SK-N-SH (cell line): ENCODE measurements at regions not wholly inside any gene's neighbourhood (a gene's known extent, or its start where the extent isn't known, plus 50 kb on each side); places are given as distances from the start of the nearest gene placed in this dataset.

Source experiments
- CTCF ChIA-PET: fragments of 300-600, 350-600 bp; formaldehyde crosslinking; extraction: SDS; loops from one replicate; lab custom pipeline; 2021; lab: Yijun Ruan, JAX
- POLR2A ChIA-PET: fragments of 350-600 bp; sonication (Branson Sonifier 250); formaldehyde crosslinking; extraction: SDS; loops from one replicate; lab custom pipeline; 2020; ENCODE audit warnings: antibody characterized with exemption, inconsistent platforms; lab: Yijun Ruan, JAX
- DNase-seq: peaks from one replicate; pipeline ENCODE4 v3.0.0; 2012
- H2AFZ ChIP-seq: fragments of 200-600 bp; sonication (generic); 2 replicates; pipeline ENCODE4 v1.8.1; 2016; ENCODE audit warnings: antibody characterized with exemption, mild to moderate bottlenecking, low read depth
- H3F3A ChIP-seq: fragments of 200-600 bp; sonication (generic); replicated peaks from 2 replicates; pipeline ENCODE3; 2016; ENCODE audit warnings: antibody characterized with exemption, mild to moderate bottlenecking; ENCODE audit not compliant: insufficient read depth
- H3K27ac ChIP-seq, 2 experiments: fragments of 200-500 bp in 1 of 2; fragments of 200-600 bp in 1 of 2; sonication (Bioruptor generic) in 1 of 2; sonication (generic), shearing (Covaris generic) in 1 of 2; 2 replicates each; pipeline versions ENCODE4 v1.5.1 to v1.6.1; 2014 to 2016; ENCODE audit warnings: low read depth in 2 of 2, inconsistent platforms in 1 of 2, low read length in 1 of 2, mild to moderate bottlenecking in 1 of 2, mixed read lengths in 1 of 2
- H3K27me3 ChIP-seq: fragments of 200-600 bp; sonication (generic), shearing (Covaris generic); 2 replicates; pipeline ENCODE4 v1.6.1; 2016; ENCODE audit warnings: mixed run types; ENCODE audit not compliant: insufficient read depth
- H3K36me3 ChIP-seq, 2 experiments: fragments of 200-500 bp in 1 of 2; fragments of 200-600 bp in 1 of 2; sonication (Bioruptor generic) in 1 of 2; sonication (generic) in 1 of 2; replicated peaks in 1 of 2; 2 replicates each; pipeline versions ENCODE3 to v1.5.1; 2014 to 2016; ENCODE audit warnings: low read length in 1 of 2, mild to moderate bottlenecking in 1 of 2; ENCODE audit not compliant: insufficient read depth in 2 of 2, control insufficient read depth in 1 of 2
- H3K4me1 ChIP-seq, 2 experiments: fragments of 200-500 bp in 1 of 2; fragments of 200-600 bp in 1 of 2; sonication (Bioruptor generic) in 1 of 2; sonication (generic), shearing (Covaris generic) in 1 of 2; 2 replicates each; pipeline versions ENCODE4 v1.5.1 to v1.6.1; 2014 to 2016; ENCODE audit warnings: low read depth in 1 of 2, low read length in 1 of 2, mixed run types in 1 of 2; ENCODE audit not compliant: insufficient read depth in 2 of 2, control insufficient read depth in 1 of 2
- H3K4me2 ChIP-seq: fragments of 200-600 bp; sonication (generic), shearing (Covaris generic); 2 replicates; pipeline ENCODE4 v1.6.1; 2017; ENCODE audit warnings: mixed run types
- H3K4me3 ChIP-seq, 2 experiments: fragments of 200-500 bp in 1 of 2; fragments of 200-600 bp in 1 of 2; sonication (Bioruptor generic) in 1 of 2; sonication (generic), shearing (Covaris generic) in 1 of 2; 2 replicates each; pipeline versions ENCODE4 v1.5.1 to v1.8.1; 2014 to 2016; ENCODE audit warnings: low read depth in 2 of 2, inconsistent platforms in 1 of 2, low read length in 1 of 2, mild to moderate bottlenecking in 1 of 2, mixed read lengths in 1 of 2, moderate library complexity in 1 of 2
- H3K79me2 ChIP-seq: fragments of 200-600 bp; sonication (generic); 2 replicates; pipeline ENCODE4 v1.8.1; 2017; ENCODE audit warnings: mild to moderate bottlenecking; ENCODE audit not compliant: insufficient read depth
- H3K9ac ChIP-seq: fragments of 200-600 bp; sonication (generic); 2 replicates; pipeline ENCODE4 v1.6.1; 2017; ENCODE audit warnings: mixed run types
- H3K9me2 ChIP-seq: fragments of 200-600 bp; sonication (generic); 2 replicates; pipeline ENCODE4 v1.6.1; 2017; ENCODE audit warnings: mixed run types
- H3K9me3 ChIP-seq: fragments of 200-600 bp; sonication (generic); 2 replicates; pipeline ENCODE4 v1.6.1; 2017; ENCODE audit warnings: mixed run types, mild to moderate bottlenecking, moderate library complexity
- H4K20me1 ChIP-seq: fragments of 200-600 bp; sonication (generic); 2 replicates; pipeline ENCODE4 v1.6.1; 2017; ENCODE audit warnings: mild to moderate bottlenecking, mixed run types; ENCODE audit not compliant: insufficient read depth
- CTCF ChIP-seq: fragments of 200-600 bp; sonication (generic); IDR thresholded peaks from 2 replicates; pipeline ENCODE4 v1.6.1; 2017; ENCODE audit warnings: antibody characterized with exemption, mild to moderate bottlenecking, moderate library complexity
- ELF1 ChIP-seq: IDR thresholded peaks from 2 replicates; pipeline ENCODE4 v1.4.0; 2012
- EP300 ChIP-seq, 2 experiments: IDR thresholded peaks; 2 replicates each; pipeline versions ENCODE4 v1.4.0 to v1.6.1; 2012; ENCODE audit warnings: borderline replicate concordance in 1 of 2, low read depth in 1 of 2, low read length in 1 of 2
- FOSL2 ChIP-seq: IDR thresholded peaks from 2 replicates; pipeline ENCODE4 v1.4.0; 2012; ENCODE audit warnings: low read depth, mild to moderate bottlenecking, moderate library complexity, borderline replicate concordance
- FOXJ3 ChIP-seq: sonication (generic); formaldehyde crosslinking; IDR thresholded peaks from 2 replicates; pipeline ENCODE4 v1.5.1; 2020; ENCODE audit warnings: mild to moderate bottlenecking, missing genetic modification reagents
- FOXM1 ChIP-seq: IDR thresholded peaks from 2 replicates; pipeline ENCODE4 v1.4.0; 2012; ENCODE audit warnings: low read depth, mild to moderate bottlenecking
- GATA2 ChIP-seq: sonication (generic); formaldehyde crosslinking; IDR thresholded peaks from 2 replicates; pipeline ENCODE4 v1.5.0; 2020; ENCODE audit warnings: mild to moderate bottlenecking, missing genetic modification reagents
- JUND ChIP-seq: IDR thresholded peaks from 2 replicates; pipeline ENCODE4 v1.4.0; 2012
- MXI1 ChIP-seq: IDR thresholded peaks from 2 replicates; pipeline ENCODE4 v1.6.1; 2012; ENCODE audit warnings: mild to moderate bottlenecking, low read depth, low read length, improper control_type of control experiment
- NRF1 ChIP-seq: IDR thresholded peaks from 2 replicates; pipeline ENCODE4 v1.6.1; 2012; ENCODE audit warnings: low read depth, mild to moderate bottlenecking, low read length
- PBX3 ChIP-seq: IDR thresholded peaks from 2 replicates; pipeline ENCODE4; 2012
- RCOR1 ChIP-seq: fragments of 150-350 bp; IDR thresholded peaks from 2 replicates; pipeline ENCODE4 v1.6.1; 2017; ENCODE audit warnings: antibody characterized with exemption, low read length
- RXRA ChIP-seq: IDR thresholded peaks from 2 replicates; pipeline ENCODE4 v1.4.0; 2012; ENCODE audit warnings: low read depth, mild to moderate bottlenecking, borderline replicate concordance
- TCF12 ChIP-seq: IDR thresholded peaks from 2 replicates; pipeline ENCODE4 v1.4.0; 2012
- TEAD4 ChIP-seq: IDR thresholded peaks from 2 replicates; pipeline ENCODE4 v1.4.0; 2012; ENCODE audit warnings: mild to moderate bottlenecking, borderline replicate concordance; ENCODE audit not compliant: insufficient read depth
- YY1 ChIP-seq: IDR thresholded peaks from 2 replicates; pipeline ENCODE4 v1.4.0; 2012; ENCODE audit warnings: low read depth, mild to moderate bottlenecking
- ZBTB33 ChIP-seq: IDR thresholded peaks from 2 replicates; pipeline ENCODE4 v1.4.0; 2012; ENCODE audit warnings: low read depth, borderline replicate concordance
- whole genome bisulfite sequencing: methylation state at CpG from one replicate; pipeline ENCODE4 v1.1.6; 2017; ENCODE audit warnings: low lambda C conversion rate; 5-methylcytosine and 5-hydroxymethylcytosine counted together
- TF ChIP-seq, protein P1 (sequence below): IDR thresholded peaks from 2 replicates; pipeline ENCODE4 v1.4.0; 2012; ENCODE audit warnings: low read depth
- TF ChIP-seq, protein P2 (sequence below): IDR thresholded peaks from 2 replicates; pipeline ENCODE4 v1.6.1; 2012; ENCODE audit warnings: mild to moderate bottlenecking, low read depth, low read length, moderate library complexity

GRCh38 chr11:134585666-134586610, 173.9 kb upstream of the B3GAT1 start:
- Histone ChIP-seq H2AFZ (no peak overlapping the region), H3K27me3 (no peaks in the 10 kb centered on the region), H3K4me1 (peaks cover 0 to 12% of the 10 kb centered on the region in 2 experiments; a peak in 1 of 4 replicates), H3K4me2 (no peak overlapping the region), H3K79me2 (no peaks in the 10 kb centered on the region), H3K9ac (no peak overlapping the region), H3K36me3 (no peaks in the 10 kb centered on the region), H3K27ac (no peak overlapping the region), H3K4me3 (no peak overlapping the region), H3K9me3 (no peaks in the 10 kb centered on the region), H3K9me2 (no peaks in the 10 kb centered on the region), H3F3A (no peaks in the 10 kb centered on the region), H4K20me1 (no peaks in the 10 kb centered on the region)
- WGBS = 24% methylated on average over 12 of the region's 15 CpGs
- POLR2A ChIA-PET = interaction anchor here (0.5 kb wide), 1 partner anchor 48 kb away, joined by 3 read pairs; no protein-coding TSS in a partner anchor
- CTCF ChIA-PET = no interaction called here
- TF ChIP-seq ZBTB33 = no peak
- TF ChIP-seq NRF1 = no peak
- no peak for TF ChIP-seq FOXM1
- no peak for TF ChIP-seq RXRA
- no peak for TF ChIP-seq MXI1
- TF ChIP-seq, protein P1, sequence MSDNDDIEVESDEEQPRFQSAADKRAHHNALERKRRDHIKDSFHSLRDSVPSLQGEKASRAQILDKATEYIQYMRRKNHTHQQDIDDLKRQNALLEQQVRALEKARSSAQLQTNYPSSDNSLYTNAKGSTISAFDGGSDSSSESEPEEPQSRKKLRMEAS = no peak
- TF ChIP-seq TEAD4 = no peak
- TF ChIP-seq GATA2 = no peak
- no peak for TF ChIP-seq RCOR1
- no peak for TF ChIP-seq ELF1
- no peak for TF ChIP-seq FOSL2
- no peak for TF ChIP-seq CTCF
- TF ChIP-seq EP300 (IDR thresholded peaks at IDR 0.05; ENCODE audit: borderline replicate concordance in 1 of 2, low read depth in 1 of 2, low read length in 1 of 2) = no peak
- TF ChIP-seq, protein P2, sequence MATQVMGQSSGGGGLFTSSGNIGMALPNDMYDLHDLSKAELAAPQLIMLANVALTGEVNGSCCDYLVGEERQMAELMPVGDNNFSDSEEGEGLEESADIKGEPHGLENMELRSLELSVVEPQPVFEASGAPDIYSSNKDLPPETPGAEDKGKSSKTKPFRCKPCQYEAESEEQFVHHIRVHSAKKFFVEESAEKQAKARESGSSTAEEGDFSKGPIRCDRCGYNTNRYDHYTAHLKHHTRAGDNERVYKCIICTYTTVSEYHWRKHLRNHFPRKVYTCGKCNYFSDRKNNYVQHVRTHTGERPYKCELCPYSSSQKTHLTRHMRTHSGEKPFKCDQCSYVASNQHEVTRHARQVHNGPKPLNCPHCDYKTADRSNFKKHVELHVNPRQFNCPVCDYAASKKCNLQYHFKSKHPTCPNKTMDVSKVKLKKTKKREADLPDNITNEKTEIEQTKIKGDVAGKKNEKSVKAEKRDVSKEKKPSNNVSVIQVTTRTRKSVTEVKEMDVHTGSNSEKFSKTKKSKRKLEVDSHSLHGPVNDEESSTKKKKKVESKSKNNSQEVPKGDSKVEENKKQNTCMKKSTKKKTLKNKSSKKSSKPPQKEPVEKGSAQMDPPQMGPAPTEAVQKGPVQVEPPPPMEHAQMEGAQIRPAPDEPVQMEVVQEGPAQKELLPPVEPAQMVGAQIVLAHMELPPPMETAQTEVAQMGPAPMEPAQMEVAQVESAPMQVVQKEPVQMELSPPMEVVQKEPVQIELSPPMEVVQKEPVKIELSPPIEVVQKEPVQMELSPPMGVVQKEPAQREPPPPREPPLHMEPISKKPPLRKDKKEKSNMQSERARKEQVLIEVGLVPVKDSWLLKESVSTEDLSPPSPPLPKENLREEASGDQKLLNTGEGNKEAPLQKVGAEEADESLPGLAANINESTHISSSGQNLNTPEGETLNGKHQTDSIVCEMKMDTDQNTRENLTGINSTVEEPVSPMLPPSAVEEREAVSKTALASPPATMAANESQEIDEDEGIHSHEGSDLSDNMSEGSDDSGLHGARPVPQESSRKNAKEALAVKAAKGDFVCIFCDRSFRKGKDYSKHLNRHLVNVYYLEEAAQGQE = no peak
- TF ChIP-seq TCF12 = no peak
- TF ChIP-seq FOXJ3 (CRISPR knock-in tag) = no peak
- no peak for TF ChIP-seq JUND
- no peak for TF ChIP-seq YY1
- no peak for TF ChIP-seq PBX3
- no peak for DNase-seq
